Dendritic cell treated with granulocyte-macrophage colony-stimulating factor and Interleukin-4, amounts not matched to agents 40 ng/mL and 50 ng/mL, for 4 days (primary cell): ENCODE measurements at regions not wholly inside any gene's neighbourhood (a gene's known extent, or its start where the extent isn't known, plus 50 kb on each side); places are given as distances from the start of the nearest gene placed in this dataset.

Experiments used
- H3K27ac Mint-ChIP-seq: one replicate; pipeline ENCODE4 v1.8.0; 2022; ENCODE audit warnings: mild to moderate bottlenecking, mixed read lengths
- H3K27me3 Mint-ChIP-seq: one replicate; pipeline ENCODE4 v1.8.0; 2022; ENCODE audit warnings: mild to moderate bottlenecking, mixed read lengths
- H3K36me3 Mint-ChIP-seq: one replicate; pipeline ENCODE4 v1.8.0; 2022; ENCODE audit warnings: low read depth, mixed read lengths
- H3K4me1 Mint-ChIP-seq: one replicate; pipeline ENCODE4 v1.8.0; 2022; ENCODE audit warnings: low read depth, mixed read lengths
- H3K4me3 Mint-ChIP-seq: one replicate; pipeline ENCODE4 v1.8.0; 2022; ENCODE audit warnings: mild to moderate bottlenecking, moderate library complexity, mixed read lengths
- H3K9me3 Mint-ChIP-seq: one replicate; pipeline ENCODE4 v1.8.0; 2022; ENCODE audit warnings: mixed read lengths
- intact Hi-C: fragments of 100-400 bp; cut with micrococcal nuclease; formaldehyde crosslinking; loops from one replicate; pipeline ENCODE4 v1.15.0; 2022

DNA sequence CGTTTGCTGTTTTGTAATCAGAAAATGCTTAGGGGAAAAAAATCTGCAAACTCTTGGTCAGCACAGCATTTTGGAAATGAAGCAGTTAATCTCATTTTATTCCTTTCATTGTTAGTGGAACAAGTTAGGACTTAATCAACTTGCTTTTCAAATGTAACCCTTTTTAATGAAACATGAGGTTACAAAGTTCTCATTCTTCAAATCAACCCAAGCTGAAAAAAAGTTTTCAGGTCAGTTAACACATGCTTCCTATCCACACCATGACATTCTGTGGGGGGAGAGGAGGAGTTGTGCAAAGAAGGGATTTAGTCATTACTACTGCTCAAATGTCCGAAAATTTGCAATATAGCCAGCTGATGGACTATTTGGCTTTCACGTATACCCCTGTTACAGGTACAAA is 283.2 kb upstream of the LYPLAL1 start:
- Mint-ChIP-seq H3K27me3 (peaks cover 2% of the 10 kb centered on the region), H3K27ac (no peak overlapping the region), H3K4me3 (no peak overlapping the region), H3K36me3 (no peaks in the 10 kb centered on the region), H3K4me1 (no peaks in the 10 kb centered on the region), H3K9me3 (no peaks in the 10 kb centered on the region)
- intact Hi-C loops, result no loop called here

- H3K9me3 Mint-ChIP-seq, result no peaks in the 10 kb centered on the region
- intact Hi-C loops, result no loop called here
- H3K36me3 Mint-ChIP-seq, result no peaks in the 10 kb centered on the region
- no peak overlapping the region for H3K27ac Mint-ChIP-seq
- H3K4me3 Mint-ChIP-seq, result no peak overlapping the region
- H3K27me3 Mint-ChIP-seq, result peaks cover 2% of the 10 kb centered on the region
- no peaks in the 10 kb centered on the region for H3K4me1 Mint-ChIP-seq
Measured at GRCh38 chr1:218891577-218891976, 282.1 kb upstream of the LYPLAL1 start.

DNA sequence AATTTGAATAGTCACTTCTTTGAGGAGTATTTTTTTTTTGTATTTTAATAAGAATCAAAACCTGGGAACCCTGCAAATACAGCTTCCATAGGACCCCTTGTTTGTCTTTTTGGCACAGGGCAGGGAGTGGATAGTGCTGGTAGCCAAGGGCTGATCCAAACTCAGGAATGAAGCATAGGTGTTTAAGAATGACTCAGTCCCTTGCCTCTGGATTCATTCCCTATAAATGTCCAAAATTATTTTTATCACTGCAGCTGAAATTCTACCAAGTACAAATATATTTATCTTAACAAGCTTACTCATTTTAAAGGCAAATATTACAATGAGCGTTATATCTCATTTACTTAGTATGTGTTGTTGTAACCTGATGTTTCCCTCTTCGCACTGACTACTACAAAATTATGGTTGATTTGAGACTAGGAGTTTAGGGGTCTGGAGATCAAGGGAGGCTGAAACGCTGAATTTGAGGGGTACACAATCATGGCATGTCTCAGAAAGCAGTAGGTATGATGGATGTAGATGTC is 278.6 kb upstream of the LYPLAL1 start:
- Mint-ChIP-seq H3K27me3 (peaks cover 2% of the 10 kb centered on the region), H3K27ac (no peak overlapping the region), H3K9me3 (no peaks in the 10 kb centered on the region), H3K36me3 (no peaks in the 10 kb centered on the region), H3K4me1 (no peaks in the 10 kb centered on the region), H3K4me3 (no peak overlapping the region)
- intact Hi-C loops, result no loop called here

- Mint-ChIP-seq H3K4me3 (no peak overlapping the region), H3K4me1 (no peaks in the 10 kb centered on the region), H3K27ac (no peak overlapping the region), H3K36me3 (no peaks in the 10 kb centered on the region), H3K9me3 (no peaks in the 10 kb centered on the region), H3K27me3 (peaks cover 2% of the 10 kb centered on the region)
- intact Hi-C loops, result no loop called here
Measured at GRCh38 chr1:218896202-218896601, 277.5 kb upstream of the LYPLAL1 start.

GRCh38 chr1:218898921-218899320 is 274.8 kb upstream of the LYPLAL1 start:
- Mint-ChIP-seq H3K36me3 (no peaks in the 10 kb centered on the region), H3K9me3 (no peaks in the 10 kb centered on the region)

DNA sequence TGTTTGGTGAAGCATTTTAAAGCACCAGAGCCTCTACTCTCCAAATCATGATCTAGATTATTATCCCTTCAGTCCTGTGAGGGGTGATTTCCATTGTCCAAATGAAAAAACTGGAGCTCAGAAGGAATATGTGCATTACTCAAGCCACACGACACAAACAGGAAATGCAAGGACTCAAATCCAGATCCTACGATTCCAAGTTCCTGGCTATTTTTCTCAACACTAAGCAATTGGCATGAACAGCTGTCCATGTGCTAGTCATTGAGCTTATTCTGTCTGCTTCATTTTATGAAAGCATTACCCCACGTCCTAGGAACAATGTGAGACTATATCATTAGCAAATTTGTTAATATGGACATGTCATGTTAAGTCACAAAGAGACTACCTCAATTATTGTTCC is 273.1 kb upstream of the LYPLAL1 start:
- Mint-ChIP-seq H3K36me3 (no peaks in the 10 kb centered on the region), H3K27me3 (peaks cover 2% of the 10 kb centered on the region), H3K9me3 (no peaks in the 10 kb centered on the region), H3K27ac (no peak overlapping the region), H3K4me1 (no peaks in the 10 kb centered on the region), H3K4me3 (no peak overlapping the region)
- intact Hi-C loops, result no loop called here

More at GRCh38 chr1:218898921-218899320, 274.8 kb upstream of the LYPLAL1 start:
- intact Hi-C loops, result no loop called here
- no peak overlapping the region for H3K27ac Mint-ChIP-seq
- no peak overlapping the region for H3K4me3 Mint-ChIP-seq
- peaks cover 2% of the 10 kb centered on the region for H3K27me3 Mint-ChIP-seq
- H3K4me1 Mint-ChIP-seq, result no peaks in the 10 kb centered on the region

DNA sequence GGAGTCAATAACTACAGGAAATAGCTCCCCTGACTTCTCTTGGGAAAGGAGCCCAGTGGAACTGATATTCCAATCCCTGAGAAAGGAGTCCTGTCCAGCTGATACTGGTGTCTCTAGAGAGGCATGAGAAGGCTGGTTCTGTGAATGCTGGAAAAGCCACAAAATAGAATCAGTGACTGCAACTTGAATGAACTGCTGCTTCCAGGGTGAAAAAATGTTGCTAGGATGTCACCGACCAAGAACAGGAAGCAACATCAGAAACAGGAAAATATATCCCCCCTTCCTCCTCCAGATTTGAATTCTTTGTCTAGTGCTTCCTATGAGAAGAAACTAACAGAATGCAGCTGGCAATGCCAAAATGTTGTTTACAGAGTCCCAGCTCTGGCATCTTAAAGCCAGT is 269.3 kb upstream of the LYPLAL1 start:
- H3K27me3 Mint-ChIP-seq, result peaks cover 2% of the 10 kb centered on the region
- no peak overlapping the region for H3K27ac Mint-ChIP-seq
- H3K4me3 Mint-ChIP-seq, result no peak overlapping the region
- no peaks in the 10 kb centered on the region for H3K9me3 Mint-ChIP-seq
- intact Hi-C loops, result no loop called here
- no peaks in the 10 kb centered on the region for H3K4me1 Mint-ChIP-seq
- H3K36me3 Mint-ChIP-seq, result no peaks in the 10 kb centered on the region

GRCh38 chr1:218916720-218917119 is 257.0 kb upstream of the LYPLAL1 start:
- no peaks in the 10 kb centered on the region for H3K9me3 Mint-ChIP-seq
- H3K27ac Mint-ChIP-seq, result no peak overlapping the region
- H3K36me3 Mint-ChIP-seq, result no peaks in the 10 kb centered on the region
- intact Hi-C loops, result no loop called here
- no peak overlapping the region for H3K4me3 Mint-ChIP-seq
- no peaks in the 10 kb centered on the region for H3K4me1 Mint-ChIP-seq
- H3K27me3 Mint-ChIP-seq, result no peaks in the 10 kb centered on the region

- intact Hi-C loops, result no loop called here
- no peak overlapping the region for H3K4me3 Mint-ChIP-seq
- H3K4me1 Mint-ChIP-seq, result no peaks in the 10 kb centered on the region
Measured at GRCh38 chr1:218917656-218918055, 256.0 kb upstream of the LYPLAL1 start.

DNA sequence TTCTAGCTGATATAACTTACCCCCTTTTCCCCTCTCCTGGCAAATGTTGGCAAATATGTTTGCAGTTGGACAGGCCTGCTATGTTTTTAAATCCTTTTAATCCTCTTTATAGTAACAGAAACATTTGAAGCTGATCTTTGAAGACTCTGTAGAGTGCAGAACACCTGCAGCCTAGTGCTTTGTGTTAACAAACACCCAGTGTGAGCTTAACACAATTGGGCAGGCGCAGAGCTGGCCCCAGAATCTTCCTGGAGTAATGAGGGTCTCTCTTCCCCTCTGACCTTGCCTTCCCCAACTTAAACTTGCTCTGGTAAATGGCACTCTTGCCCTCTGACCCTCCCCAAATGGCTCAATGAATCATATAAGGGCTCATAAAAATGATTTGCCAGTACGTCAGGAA is 247.9 kb upstream of the LYPLAL1 start:
- no peaks in the 10 kb centered on the region for H3K4me1 Mint-ChIP-seq
- no peaks in the 10 kb centered on the region for H3K9me3 Mint-ChIP-seq
- intact Hi-C loops, result no loop called here
- no peak overlapping the region for H3K4me3 Mint-ChIP-seq
- peaks cover 1% of the 10 kb centered on the region for H3K27me3 Mint-ChIP-seq
- no peak overlapping the region for H3K27ac Mint-ChIP-seq
- no peaks in the 10 kb centered on the region for H3K36me3 Mint-ChIP-seq

More at GRCh38 chr1:218917656-218918055, 256.0 kb upstream of the LYPLAL1 start:
- Mint-ChIP-seq H3K27me3 (no peaks in the 10 kb centered on the region), H3K9me3 (no peaks in the 10 kb centered on the region), H3K36me3 (no peaks in the 10 kb centered on the region), H3K27ac (no peak overlapping the region)

- intact Hi-C loops, result no loop called here
- Mint-ChIP-seq H3K4me1 (no peaks in the 10 kb centered on the region), H3K36me3 (no peaks in the 10 kb centered on the region), H3K4me3 (no peak overlapping the region), H3K27me3 (peaks cover 1% of the 10 kb centered on the region), H3K27ac (no peak overlapping the region), H3K9me3 (no peaks in the 10 kb centered on the region)
Measured at GRCh38 chr1:218926631-218927030, 247.0 kb upstream of the LYPLAL1 start.

DNA sequence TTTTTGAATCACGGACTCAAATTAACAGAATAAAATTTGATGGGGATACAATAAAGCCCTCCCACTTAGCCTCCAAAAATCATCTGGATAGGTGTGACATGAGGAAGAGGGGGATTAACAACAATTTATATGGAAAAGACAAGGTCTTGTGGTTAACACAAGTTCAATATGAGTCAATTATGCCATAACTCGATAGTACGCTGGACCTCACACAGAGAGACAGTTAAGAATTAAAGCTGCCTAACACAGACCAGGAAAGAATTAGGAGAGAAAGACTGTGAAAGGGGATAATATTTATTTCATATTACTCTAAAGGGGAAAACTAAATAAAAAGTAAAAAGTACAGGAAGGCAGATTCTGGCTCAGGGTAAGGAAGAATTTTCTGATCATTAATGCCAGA is 243.7 kb upstream of the LYPLAL1 start:
- H3K36me3 Mint-ChIP-seq, result no peaks in the 10 kb centered on the region
- intact Hi-C loops, result no loop called here
- peaks cover 1% of the 10 kb centered on the region for H3K27me3 Mint-ChIP-seq
- H3K4me3 Mint-ChIP-seq, result no peak overlapping the region
- H3K4me1 Mint-ChIP-seq, result no peaks in the 10 kb centered on the region
- H3K9me3 Mint-ChIP-seq, result no peaks in the 10 kb centered on the region
- H3K27ac Mint-ChIP-seq, result no peak overlapping the region

GRCh38 chr1:218930472-218931241 is 243.0 kb upstream of the LYPLAL1 start:
- no peaks in the 10 kb centered on the region for H3K4me1 Mint-ChIP-seq
- no peak overlapping the region for H3K27ac Mint-ChIP-seq
- H3K36me3 Mint-ChIP-seq, result no peaks in the 10 kb centered on the region
- peaks cover 5% of the 10 kb centered on the region for H3K9me3 Mint-ChIP-seq
- intact Hi-C loops, result no loop called here
- H3K4me3 Mint-ChIP-seq, result no peak overlapping the region
- peaks cover 1% of the 10 kb centered on the region for H3K27me3 Mint-ChIP-seq

DNA sequence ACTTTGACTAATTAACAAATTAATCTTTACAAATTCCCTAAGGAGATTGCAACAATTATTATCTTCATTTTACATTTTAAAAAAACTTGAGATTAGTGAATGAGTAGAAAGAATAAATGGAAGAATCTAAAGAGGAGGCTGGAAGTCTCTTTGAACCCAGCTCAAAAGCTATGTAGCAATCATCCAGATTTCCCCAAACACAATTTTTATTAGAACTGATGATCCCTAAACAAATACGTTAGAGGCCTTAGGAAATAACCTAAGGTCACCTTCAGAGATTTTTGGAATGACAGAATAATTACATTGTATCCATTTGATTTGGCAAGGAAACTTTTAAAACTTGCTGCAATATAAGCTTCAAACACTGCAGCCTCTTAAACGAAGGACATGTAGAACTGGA is 242.4 kb upstream of the LYPLAL1 start:
- no peaks in the 10 kb centered on the region for H3K36me3 Mint-ChIP-seq
- H3K27me3 Mint-ChIP-seq, result peaks cover 1% of the 10 kb centered on the region
- no peak overlapping the region for H3K4me3 Mint-ChIP-seq
- no peaks in the 10 kb centered on the region for H3K4me1 Mint-ChIP-seq
- H3K9me3 Mint-ChIP-seq, result peaks cover 11% of the 10 kb centered on the region
- no peak overlapping the region for H3K27ac Mint-ChIP-seq
- intact Hi-C loops, result no loop called here

- intact Hi-C loops, result no loop called here
- no peaks in the 10 kb centered on the region for H3K4me1 Mint-ChIP-seq
- no peak overlapping the region for H3K27ac Mint-ChIP-seq
- no peak overlapping the region for H3K4me3 Mint-ChIP-seq
- H3K36me3 Mint-ChIP-seq, result no peaks in the 10 kb centered on the region
- peaks cover 22% of the 10 kb centered on the region for H3K9me3 Mint-ChIP-seq
- H3K27me3 Mint-ChIP-seq, result no peaks in the 10 kb centered on the region
Measured at GRCh38 chr1:218933513-218933912, 240.2 kb upstream of the LYPLAL1 start.
